Fibroblast of skin of abdomen (primary cell): ENCODE measurements at regions not wholly inside any gene's neighbourhood (a gene's known extent, or its start where the extent isn't known, plus 50 kb on each side); places are given as distances from the start of the nearest gene placed in this dataset.

Experiments used
- DNase-seq: peaks from one replicate; pipeline ENCODE4 v3.0.0-alpha.2; 2013

- DNase-seq: no peak
These were observed 180.0 kb upstream of the LNX1 start for GRCh38 chr4:53771326-53771725.

- DNase-seq: peak; percentile 83
These were observed 176.2 kb upstream of the LNX1 start for GRCh38 chr4:53767482-53767881.

- DNase-seq: peak; percentile 67
These were observed 173.6 kb upstream of the LNX1 start for GRCh38 chr4:53764761-53765490.

GRCh38 chr4:53763813-53764597, 172.7 kb upstream of the LNX1 start:
- DNase-seq: peak; percentile 89

- DNase-seq: no peak
These were observed 164.4 kb upstream of the LNX1 start for GRCh38 chr4:53755656-53756055.

- DNase-seq: no peak
These were observed 160.8 kb upstream of the LNX1 start for GRCh38 chr4:53752124-53752523.

- no peak for DNase-seq
These were observed 157.1 kb upstream of the LNX1 start for GRCh38 chr4:53748328-53748772.

- peak; percentile 27 for DNase-seq
These were observed 156.1 kb upstream of the LNX1 start for GRCh38 chr4:53747401-53747800.

- no peak for DNase-seq
These were observed 153.3 kb upstream of the LNX1 start for GRCh38 chr4:53744446-53745160.

GRCh38 chr4:53734584-53735353, 143.5 kb upstream of the LNX1 start:
- DNase-seq: peak; percentile 74

GRCh38 chr4:53734182-53734581, 142.9 kb upstream of the LNX1 start:
- DNase-seq: no peak

GRCh38 chr4:53732661-53733060, 141.4 kb upstream of the LNX1 start:
- no peak for DNase-seq

- DNase-seq: no peak
These were observed 138.9 kb upstream of the LNX1 start for GRCh38 chr4:53730031-53730805.

GRCh38 chr4:53722110-53722509, 130.8 kb upstream of the LNX1 start:
- DNase-seq: no peak

GRCh38 chr4:53721263-53721662, 130.0 kb upstream of the LNX1 start:
- DNase-seq: no peak

- DNase-seq: no peak
These were observed 129.5 kb upstream of the LNX1 start for GRCh38 chr4:53720776-53721175.

GRCh38 chr4:53717064-53717549, 125.8 kb upstream of the LNX1 start:
- peak; percentile 80 for DNase-seq

GRCh38 chr4:53716471-53717063, 125.3 kb upstream of the LNX1 start:
- no peak for DNase-seq

GRCh38 chr4:53716011-53716410, 124.7 kb upstream of the LNX1 start:
- DNase-seq: peak; percentile 69

GRCh38 chr4:53714236-53715140, 123.2 kb upstream of the LNX1 start:
- peak; percentile 97 for DNase-seq
